Naive thymus-derived CD8-positive, alpha-beta T cell (primary cell): ENCODE measurements at regions not wholly inside any gene's neighbourhood (a gene's known extent, or its start where the extent isn't known, plus 50 kb on each side); places are given as distances from the start of the nearest gene placed in this dataset.

Experiments
- ATAC-seq, 2 donors: fragments of 150-1000 bp; cut with Tn5 transposase in 1 of 2; sonication (Bioruptor Pico), chemical (Tn5 transposase) in 1 of 2; 1 replicate in 1 of 2; 2 replicates in 1 of 2; pipeline ENCODE4 v1.10.0; 2021; ENCODE audit warnings: mild to moderate bottlenecking in 2 of 2, moderate library complexity in 2 of 2
- POLR2A ChIA-PET: fragments of 350-600 bp; sonication (Branson Sonifier 250); formaldehyde crosslinking; loops from one replicate; lab custom pipeline; 2021; ENCODE audit warnings: antibody characterized with exemption; lab: Charles Lee
- DNase-seq, 10 donors: peaks; one replicate each; pipeline versions ENCODE4 v3.0.0 to v3.0.0-alpha.2; 2020 to 2022
- H3K27ac Mint-ChIP-seq, 10 donors: one replicate each; pipeline ENCODE4 v1.8.0; 2020 to 2022; ENCODE audit warnings: mild to moderate bottlenecking in 10 of 10, mixed read lengths in 10 of 10, moderate library complexity in 4 of 10, inconsistent platforms in 1 of 10
- H3K27me3 Mint-ChIP-seq, 5 donors: one replicate each; pipeline ENCODE4 v1.8.0; 2021 to 2022; ENCODE audit warnings: mixed read lengths in 5 of 5
- H3K36me3 Mint-ChIP-seq, 3 donors: one replicate each; pipeline ENCODE4 v1.8.0; 2020 to 2022; ENCODE audit warnings: mixed read lengths in 3 of 3, mild to moderate bottlenecking in 2 of 3, inconsistent platforms in 1 of 3
- H3K4me1 Mint-ChIP-seq, 4 donors: one replicate each; pipeline ENCODE4 v1.8.0; 2021 to 2022; ENCODE audit warnings: mixed read lengths in 4 of 4
- H3K4me3 Mint-ChIP-seq, 10 donors: one replicate each; pipeline ENCODE4 v1.8.0; 2020 to 2022; ENCODE audit warnings: mild to moderate bottlenecking in 10 of 10, mixed read lengths in 10 of 10, moderate library complexity in 6 of 10, inconsistent platforms in 1 of 10
- H3K9me3 Mint-ChIP-seq, 9 donors: one replicate each; pipeline ENCODE4 v1.8.0; 2020 to 2022; ENCODE audit warnings: mixed read lengths in 9 of 9, mild to moderate bottlenecking in 3 of 9, inconsistent platforms in 1 of 9, moderate library complexity in 1 of 9

GRCh38 chr22:25353516-25354445 is 134.3 kb downstream of the CRYBB2 start:
- H3K27me3 Mint-ChIP-seq = no peaks in the 10 kb centered on the region
- peak overlapping the region in 1 of 10 donors; percentile 14 for H3K4me3 Mint-ChIP-seq
- ATAC-seq (no peak), DNase-seq (no peak)
- POLR2A ChIA-PET = no interaction called here
- H3K36me3 Mint-ChIP-seq = peaks cover 12 to 83% (median 58%) of the 10 kb centered on the region in 3 donors
- H3K4me1 Mint-ChIP-seq = peaks cover 0 to 2% (median 0%) of the 10 kb centered on the region in 4 donors
- no peak overlapping the region for H3K27ac Mint-ChIP-seq
- no peaks in the 10 kb centered on the region for H3K9me3 Mint-ChIP-seq

GRCh38 chr22:25354456-25354855 is 135.0 kb downstream of the CRYBB2 start:
- H3K36me3 Mint-ChIP-seq = peaks cover 10 to 81% (median 56%) of the 10 kb centered on the region in 3 donors
- no peaks in the 10 kb centered on the region for H3K9me3 Mint-ChIP-seq
- no peak overlapping the region for H3K4me3 Mint-ChIP-seq
- peaks cover 0 to 1% (median 0%) of the 10 kb centered on the region in 4 donors for H3K4me1 Mint-ChIP-seq
- H3K27ac Mint-ChIP-seq = no peak overlapping the region
- ATAC-seq (no peak), DNase-seq (no peak)
- no peaks in the 10 kb centered on the region for H3K27me3 Mint-ChIP-seq
- POLR2A ChIA-PET = no interaction called here

GRCh38 chr22:25357132-25357455 is 137.7 kb downstream of the CRYBB2 start:
- no peak for DNase-seq
- POLR2A ChIA-PET = no interaction called here
- H3K36me3 Mint-ChIP-seq = peaks cover 0 to 58% (median 38%) of the 10 kb centered on the region in 3 donors

DNA sequence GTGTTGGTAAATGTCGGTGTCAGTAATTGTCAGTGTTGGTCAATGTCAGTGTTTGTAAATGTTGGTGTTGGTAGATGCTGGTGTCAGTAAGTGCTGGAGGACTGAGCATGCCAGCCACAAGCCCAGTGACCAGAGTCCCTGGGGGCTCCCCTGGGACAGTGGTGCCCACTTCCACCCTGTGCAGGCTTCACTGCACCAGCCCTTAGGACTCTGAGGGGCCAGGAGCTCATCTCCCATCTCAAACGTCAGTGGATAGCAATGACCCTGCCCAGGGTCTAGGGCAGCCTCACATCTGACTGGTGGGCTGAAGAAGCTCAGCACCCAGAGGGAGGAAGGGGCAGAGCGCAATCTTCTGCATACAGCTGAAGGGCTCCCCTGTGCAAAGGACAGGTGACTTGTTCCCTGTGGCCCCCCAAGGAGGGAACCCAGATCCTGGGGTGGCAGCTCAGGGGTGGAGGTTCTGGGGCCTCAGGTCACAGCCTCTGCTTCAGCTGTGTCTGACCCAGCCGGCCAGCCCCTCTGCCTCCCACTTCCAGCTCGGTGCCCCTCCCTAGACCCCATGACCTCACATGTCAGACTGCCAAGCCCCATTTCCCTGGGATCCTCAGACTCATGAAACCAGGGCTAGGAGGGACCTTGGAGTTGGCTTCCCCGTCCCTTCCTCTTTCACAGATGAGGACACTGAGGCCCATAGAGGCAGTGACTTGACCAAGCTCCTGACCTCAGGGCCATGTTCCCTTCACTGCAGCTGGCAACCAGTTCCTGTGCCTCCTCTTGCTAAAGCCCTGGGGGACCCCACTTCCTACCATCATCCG is 138.4 kb downstream of the CRYBB2 start:
- DNase-seq = no peak
- H3K27ac Mint-ChIP-seq = peak overlapping the region in 1 of 10 donors; percentile 61
- ATAC-seq = no peak
- H3K4me3 Mint-ChIP-seq = no peak overlapping the region
- H3K4me1 Mint-ChIP-seq = peaks cover 0 to 8% (median 3%) of the 10 kb centered on the region in 4 donors
- H3K27me3 Mint-ChIP-seq = no peaks in the 10 kb centered on the region
- POLR2A ChIA-PET = no interaction called here
- no peaks in the 10 kb centered on the region for H3K9me3 Mint-ChIP-seq
- H3K36me3 Mint-ChIP-seq = peaks cover 0 to 51% (median 31%) of the 10 kb centered on the region in 3 donors

More at GRCh38 chr22:25357132-25357455, 137.7 kb downstream of the CRYBB2 start:
- no peak overlapping the region for H3K4me3 Mint-ChIP-seq
- no peak overlapping the region for H3K27ac Mint-ChIP-seq
- H3K27me3 Mint-ChIP-seq = no peaks in the 10 kb centered on the region
- peaks cover 0 to 1% (median 0%) of the 10 kb centered on the region in 4 donors for H3K4me1 Mint-ChIP-seq
- H3K9me3 Mint-ChIP-seq = no peaks in the 10 kb centered on the region
- ATAC-seq = no peak

- peak overlapping the region in 2 of 10 donors; percentile 9 to 61 for H3K27ac Mint-ChIP-seq
- ATAC-seq (no peak), DNase-seq (no peak)
- H3K36me3 Mint-ChIP-seq = peaks cover 0 to 44% (median 28%) of the 10 kb centered on the region in 3 donors
- no peaks in the 10 kb centered on the region for H3K9me3 Mint-ChIP-seq
- no peaks in the 10 kb centered on the region for H3K27me3 Mint-ChIP-seq
- POLR2A ChIA-PET = no interaction called here
- no peak overlapping the region for H3K4me3 Mint-ChIP-seq
- peaks cover 0 to 8% (median 3%) of the 10 kb centered on the region in 4 donors for H3K4me1 Mint-ChIP-seq
Observed at GRCh38 chr22:25358421-25359170, 139.2 kb downstream of the CRYBB2 start.

DNA sequence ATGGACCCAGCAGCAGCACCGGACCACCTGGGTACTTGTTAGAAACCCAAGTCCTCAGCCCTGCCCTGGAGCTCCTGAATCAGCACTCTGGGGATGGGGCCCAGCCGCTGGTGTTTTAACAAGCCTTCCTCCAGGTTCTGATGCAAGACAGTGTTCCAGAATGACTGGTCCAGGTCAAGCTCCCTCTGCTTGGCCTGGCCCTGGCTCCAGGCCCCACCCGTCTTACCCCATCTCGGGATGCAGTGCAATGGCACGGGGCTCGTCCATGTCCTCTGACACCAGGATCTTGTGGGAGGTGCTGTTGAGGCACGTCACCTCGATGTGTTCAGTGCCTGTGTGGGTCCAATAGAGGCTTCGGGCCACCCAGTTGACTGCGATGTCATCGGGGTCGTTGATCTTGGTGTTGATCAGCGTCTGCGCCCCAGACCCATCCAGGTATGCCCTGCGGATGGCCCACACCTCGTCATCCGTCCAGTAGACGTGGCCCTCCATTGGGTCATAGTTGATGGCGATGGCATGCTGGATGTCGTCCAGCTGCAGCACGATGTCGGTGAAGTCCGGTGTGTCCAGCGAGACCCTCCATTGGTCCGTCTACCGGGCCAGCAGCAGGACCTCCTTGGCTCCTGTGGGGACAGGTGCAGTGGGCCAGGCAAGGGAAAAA is 140.3 kb downstream of the CRYBB2 start:
- Mint-ChIP-seq H3K27me3 (no peaks in the 10 kb centered on the region), H3K9me3 (no peaks in the 10 kb centered on the region), H3K36me3 (peaks cover 0 to 33% (median 16%) of the 10 kb centered on the region in 3 donors), H3K27ac (no peak overlapping the region), H3K4me1 (peaks cover 0 to 8% (median 3%) of the 10 kb centered on the region in 4 donors), H3K4me3 (no peak overlapping the region)
- no peak for DNase-seq
- ATAC-seq = no peak
- POLR2A ChIA-PET = no interaction called here

GRCh38 chr22:25360411-25360810 is 141.0 kb downstream of the CRYBB2 start:
- Mint-ChIP-seq H3K9me3 (no peaks in the 10 kb centered on the region), H3K4me3 (no peak overlapping the region), H3K27ac (no peak overlapping the region), H3K36me3 (peaks cover 0 to 29% (median 13%) of the 10 kb centered on the region in 3 donors), H3K27me3 (no peaks in the 10 kb centered on the region), H3K4me1 (peaks cover 0 to 8% (median 3%) of the 10 kb centered on the region in 4 donors)
- POLR2A ChIA-PET = no interaction called here
- no peak for DNase-seq
- ATAC-seq = no peak

GRCh38 chr22:25360891-25361645 is 141.6 kb downstream of the CRYBB2 start:
- Mint-ChIP-seq H3K4me3 (no peak overlapping the region), H3K9me3 (no peaks in the 10 kb centered on the region), H3K4me1 (peaks cover 0 to 8% (median 3%) of the 10 kb centered on the region in 4 donors), H3K27ac (peak overlapping the region in 1 of 10 donors; percentile 13), H3K36me3 (peaks cover 0 to 22% (median 7%) of the 10 kb centered on the region in 3 donors), H3K27me3 (no peaks in the 10 kb centered on the region)
- no peak for DNase-seq
- no peak for ATAC-seq
- POLR2A ChIA-PET = interaction anchor here (0.6 kb wide), 1 partner anchor 971 kb away, joined by 3 read pairs; no protein-coding TSS in a partner anchor

DNA sequence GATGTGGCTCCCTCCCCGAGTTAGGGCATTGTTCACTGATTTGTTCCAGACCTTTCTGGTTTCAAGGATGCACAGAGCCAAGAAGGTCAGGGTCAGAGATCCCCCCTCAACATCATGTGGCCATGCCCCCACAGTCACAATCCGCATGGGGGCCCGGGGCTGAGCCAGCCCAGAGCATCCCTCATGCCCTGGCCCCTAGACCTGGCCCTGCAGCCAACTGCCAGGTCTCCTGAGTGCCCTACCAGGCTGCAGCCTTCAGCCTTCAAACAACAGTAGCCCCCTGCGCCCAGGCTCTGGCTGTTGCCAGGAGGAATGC is 142.4 kb downstream of the CRYBB2 start:
- DNase-seq (no peak), ATAC-seq (no peak)
- peaks cover 0 to 8% (median 3%) of the 10 kb centered on the region in 4 donors for H3K4me1 Mint-ChIP-seq
- POLR2A ChIA-PET = no interaction called here
- no peaks in the 10 kb centered on the region for H3K9me3 Mint-ChIP-seq
- no peak overlapping the region for H3K27ac Mint-ChIP-seq
- no peak overlapping the region for H3K4me3 Mint-ChIP-seq
- no peaks in the 10 kb centered on the region for H3K27me3 Mint-ChIP-seq
- H3K36me3 Mint-ChIP-seq = peaks cover 0 to 14% (median 5%) of the 10 kb centered on the region in 3 donors

DNA sequence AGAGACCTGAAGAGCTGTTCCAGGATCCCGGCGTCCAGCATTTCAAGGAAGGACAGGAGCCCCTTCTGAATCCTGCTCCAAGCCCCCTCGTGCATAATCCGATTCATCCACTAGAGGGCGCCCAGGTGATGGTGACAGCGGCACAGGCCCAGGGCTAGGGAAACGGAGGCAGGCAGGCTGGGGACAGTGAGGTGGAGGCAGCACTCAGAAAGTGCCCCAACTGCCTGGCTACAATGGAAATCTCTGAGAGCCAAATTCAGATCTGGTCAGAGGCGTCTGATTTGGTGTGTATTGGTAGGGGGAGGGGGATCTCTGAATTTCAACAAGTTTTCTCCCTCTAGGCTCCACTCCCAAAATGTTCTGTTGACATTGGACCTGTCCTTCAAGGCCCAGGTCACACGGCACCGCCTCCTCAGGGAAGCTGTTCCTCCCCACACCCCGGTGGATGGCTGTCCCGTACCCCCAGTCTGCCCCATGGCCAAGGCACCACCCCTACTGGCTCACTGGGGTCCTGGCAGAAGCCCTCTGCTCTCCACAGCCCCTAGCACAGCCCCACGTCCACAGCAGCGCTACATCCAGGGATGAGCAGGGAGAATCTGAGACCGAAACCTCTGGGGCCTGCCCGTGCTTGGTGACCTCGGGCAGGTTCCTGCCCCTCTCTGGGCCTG is 142.9 kb downstream of the CRYBB2 start:
- Mint-ChIP-seq H3K27me3 (no peaks in the 10 kb centered on the region), H3K4me1 (peaks cover 0 to 8% (median 4%) of the 10 kb centered on the region in 4 donors), H3K36me3 (peaks cover 0 to 9% (median 3%) of the 10 kb centered on the region in 3 donors), H3K9me3 (no peaks in the 10 kb centered on the region), H3K4me3 (no peak overlapping the region), H3K27ac (peak overlapping the region in 1 of 10 donors; percentile 33)
- DNase-seq (peak; percentile 33 to 81 (median 55)), ATAC-seq (peak; percentile 57 to 71)
- POLR2A ChIA-PET = no interaction called here

GRCh38 chr22:25362883-25363240 is 143.4 kb downstream of the CRYBB2 start:
- POLR2A ChIA-PET = no interaction called here
- Mint-ChIP-seq H3K27me3 (no peaks in the 10 kb centered on the region), H3K9me3 (no peaks in the 10 kb centered on the region), H3K36me3 (peaks cover 0 to 8% (median 0%) of the 10 kb centered on the region in 3 donors), H3K4me3 (no peak overlapping the region), H3K4me1 (peaks cover 0 to 8% (median 7%) of the 10 kb centered on the region in 4 donors), H3K27ac (peak overlapping the region in 1 of 10 donors; percentile 15)
- DNase-seq = no peak
- no peak for ATAC-seq
